Right forelimb (tissue), 1 donor: ENCODE measurements at regions not wholly inside any gene's neighbourhood (a gene's known extent, or its start where the extent isn't known, plus 50 kb on each side); places are given as distances from the start of the nearest gene placed in this dataset.
"Not testable (repeated sequence)": the region's sequence is repeated elsewhere in the genome, so short reads cannot be mapped to it uniquely, and the experiment has no call there.

Experiments
- DNase-seq: peaks from one replicate; pipeline ENCODE4 v3.0.0-alpha.2; 2018

DNA sequence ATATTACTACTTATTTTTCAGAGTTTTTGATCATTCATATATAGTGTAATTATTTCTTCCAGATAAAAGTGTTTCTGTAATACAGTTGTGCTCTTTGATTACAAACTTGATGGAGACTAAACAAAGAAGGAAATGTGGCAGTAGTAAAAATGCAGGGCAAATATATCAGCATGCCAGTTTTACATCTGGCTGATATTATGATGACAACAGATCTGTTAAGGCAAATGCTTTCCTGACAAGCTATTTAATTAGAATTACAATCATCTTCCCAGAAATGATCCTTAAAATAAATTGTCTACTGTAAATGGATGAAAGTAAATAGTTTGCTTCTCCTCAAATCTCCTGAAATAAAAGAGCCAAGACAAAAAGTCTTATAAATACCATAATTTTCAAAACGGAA lies 1659.8 kb downstream of the BRINP3 start:
- DNase-seq = no peak

DNA sequence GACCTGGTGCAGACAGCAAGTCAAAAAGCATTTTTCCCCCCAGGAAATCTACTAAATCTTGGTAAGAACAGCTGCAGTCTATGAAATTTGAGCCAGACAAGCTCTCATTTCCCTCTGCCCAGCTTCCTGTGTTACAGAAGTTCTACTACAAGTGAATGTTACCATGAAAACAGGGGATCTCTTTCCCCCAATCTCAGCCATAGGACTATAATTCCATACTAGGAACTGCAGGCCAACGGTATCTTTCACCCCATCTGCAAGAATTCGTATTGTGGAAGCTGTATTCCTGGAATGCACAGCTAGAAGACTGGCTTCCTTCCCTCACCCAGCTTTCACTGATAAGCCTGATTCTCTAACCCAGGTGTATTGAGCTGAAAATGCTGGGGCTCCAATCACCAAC lies 1655.4 kb downstream of the BRINP3 start:
- DNase-seq = no peak

DNA sequence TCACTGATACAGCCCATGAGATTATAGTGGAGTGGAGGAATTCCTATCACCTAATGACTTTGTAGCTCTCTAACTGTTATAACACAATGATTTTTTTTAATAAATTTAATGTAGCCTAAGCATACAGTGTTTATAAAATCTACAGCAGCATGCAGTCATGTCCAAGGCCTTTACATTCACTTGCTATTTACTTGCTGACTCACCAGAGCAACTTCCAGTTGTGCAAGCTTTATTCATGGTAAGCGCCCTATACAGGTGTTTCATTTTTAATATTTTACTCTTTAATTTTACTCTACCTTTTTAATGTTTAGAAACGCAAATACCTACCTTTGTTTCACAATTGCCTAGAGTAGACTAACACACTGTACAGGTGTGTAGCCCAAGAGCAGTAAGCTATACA lies 1652.2 kb downstream of the BRINP3 start:
- no peak for DNase-seq

DNA sequence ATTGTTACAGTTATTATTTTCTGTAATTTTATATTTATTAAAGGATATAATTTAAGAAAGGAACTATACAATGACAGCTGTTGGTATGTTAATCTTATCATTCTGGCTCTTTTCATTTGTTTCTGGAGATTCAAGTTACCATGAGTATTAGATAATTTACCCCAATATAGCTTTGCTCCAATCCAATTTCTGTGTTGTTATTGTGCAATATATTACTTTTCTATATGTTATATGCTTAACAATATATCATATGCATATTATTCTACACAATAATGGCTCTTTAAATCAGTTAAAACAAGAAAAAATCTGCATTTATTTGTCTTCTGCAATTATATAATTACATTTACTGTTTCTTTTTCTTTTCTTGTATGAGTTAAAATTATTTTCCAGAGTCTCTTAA lies 1650.9 kb downstream of the BRINP3 start:
- DNase-seq = no peak

DNA sequence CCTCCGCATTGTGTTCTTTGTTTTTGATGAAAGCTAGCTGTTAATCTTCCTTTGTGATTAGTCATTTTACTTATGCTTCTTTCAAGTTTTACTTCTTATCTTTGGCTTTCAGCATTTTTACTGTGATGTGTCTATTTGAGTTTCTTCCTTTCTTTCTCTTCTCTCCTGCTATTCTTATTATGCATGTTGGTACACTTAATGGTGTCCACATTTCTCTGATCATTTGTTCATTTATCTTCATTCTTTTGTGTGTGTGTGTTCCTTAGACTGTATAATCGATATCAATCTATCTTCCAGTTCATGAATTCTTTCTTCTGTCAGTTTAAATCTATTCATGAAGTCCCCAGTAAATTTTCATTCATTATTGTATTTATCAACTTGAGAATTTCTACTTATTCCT lies 1650.3 kb downstream of the BRINP3 start:
- no peak for DNase-seq

DNA sequence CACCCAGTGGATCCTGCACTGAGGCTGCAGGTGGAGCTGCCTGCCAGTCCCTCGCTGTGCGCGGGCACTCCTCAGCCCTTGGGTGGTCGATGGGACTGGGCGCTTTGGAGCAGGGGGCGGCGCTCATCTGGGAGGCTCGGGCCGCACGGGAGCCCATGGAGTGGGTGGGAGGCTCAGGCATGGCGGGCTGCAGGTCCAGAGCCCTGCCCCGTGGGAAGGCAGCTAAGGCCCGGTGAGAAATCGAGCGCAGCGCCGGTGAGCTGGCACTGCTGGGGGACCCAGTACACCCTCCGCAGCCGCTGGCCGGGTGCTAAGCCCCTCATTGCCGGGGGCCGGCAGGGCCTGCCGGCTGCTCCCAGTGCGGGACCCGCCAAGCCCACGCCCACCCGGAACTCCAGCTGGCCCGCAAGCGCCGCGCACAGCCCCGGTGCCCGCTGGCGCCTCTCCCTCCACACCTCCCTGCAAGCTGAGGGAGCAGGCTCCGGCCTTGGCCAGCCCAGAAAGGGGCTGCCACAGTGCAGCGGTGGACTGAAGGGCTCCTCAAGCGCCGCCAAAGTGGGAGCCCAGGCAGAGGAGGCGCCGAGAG lies 1636.5 kb downstream of the BRINP3 start:
- not testable (repeated sequence) for DNase-seq

DNA sequence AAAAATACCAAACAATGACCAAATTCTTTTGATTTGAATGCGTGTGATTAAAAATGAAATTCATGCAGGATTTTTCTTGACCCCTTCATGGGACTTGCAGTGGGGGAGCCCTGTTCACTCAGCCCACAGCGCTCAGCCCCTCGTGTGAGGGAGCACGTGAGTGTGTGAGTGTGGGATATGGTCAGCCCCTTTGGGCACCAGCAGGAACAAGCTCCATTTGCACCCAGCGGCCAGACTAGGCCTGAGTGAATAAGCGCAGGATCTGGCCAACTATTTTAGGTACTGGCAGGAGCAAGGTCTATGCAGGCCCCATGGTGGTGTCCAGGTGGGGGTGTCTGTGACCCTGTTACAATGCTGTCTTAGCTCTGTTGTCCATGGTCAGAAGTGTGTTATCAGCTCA lies 1631.2 kb downstream of the BRINP3 start:
- no peak for DNase-seq

DNA sequence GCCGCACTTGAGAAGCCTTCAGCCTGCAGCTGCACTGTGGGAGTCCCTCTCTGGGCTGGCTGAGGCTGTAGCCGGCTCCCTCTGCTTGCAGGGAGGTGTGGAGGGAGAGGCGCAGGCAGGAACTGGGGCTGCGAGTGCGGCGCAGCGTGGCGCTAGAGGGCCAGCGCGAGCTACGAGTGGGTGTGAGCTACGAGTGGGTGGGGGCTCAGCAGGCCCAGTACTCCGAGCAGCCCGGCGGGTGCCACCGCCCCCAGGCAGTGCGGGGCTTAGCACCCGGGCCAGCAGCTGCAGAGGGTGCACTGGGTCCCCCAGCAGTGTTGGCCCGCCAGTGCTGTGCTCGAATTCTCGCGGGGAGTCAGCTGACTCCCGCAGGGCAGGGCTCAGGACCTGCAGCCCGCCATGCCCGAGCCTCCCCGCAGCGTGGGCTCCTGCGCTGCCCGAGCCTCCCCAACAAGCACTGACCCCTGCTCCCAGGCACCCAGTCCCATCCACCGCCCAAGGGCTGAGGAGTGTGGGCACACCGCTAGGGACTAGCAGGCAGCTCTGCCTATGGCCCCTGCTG lies 1620.1 kb downstream of the BRINP3 start:
- DNase-seq = no peak

DNA sequence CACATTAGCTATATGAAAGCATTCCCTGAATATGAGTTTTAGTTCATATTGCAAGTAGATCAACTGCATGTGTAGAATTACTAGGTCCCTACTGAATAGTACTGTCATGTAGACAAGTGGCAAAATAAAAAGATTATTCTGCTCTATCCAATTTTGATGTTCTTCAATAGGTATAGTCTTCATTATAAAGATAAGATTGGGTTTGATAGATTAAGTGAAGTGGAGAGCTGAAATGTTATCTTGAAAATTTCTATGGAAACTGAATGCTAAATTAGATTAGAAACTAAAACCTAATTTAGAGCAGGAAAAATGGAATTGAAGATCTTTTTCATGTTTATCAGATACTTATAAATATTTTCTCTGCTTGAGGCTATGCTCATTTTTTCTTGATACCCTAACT lies 1610.0 kb downstream of the BRINP3 start:
- no peak for DNase-seq

DNA sequence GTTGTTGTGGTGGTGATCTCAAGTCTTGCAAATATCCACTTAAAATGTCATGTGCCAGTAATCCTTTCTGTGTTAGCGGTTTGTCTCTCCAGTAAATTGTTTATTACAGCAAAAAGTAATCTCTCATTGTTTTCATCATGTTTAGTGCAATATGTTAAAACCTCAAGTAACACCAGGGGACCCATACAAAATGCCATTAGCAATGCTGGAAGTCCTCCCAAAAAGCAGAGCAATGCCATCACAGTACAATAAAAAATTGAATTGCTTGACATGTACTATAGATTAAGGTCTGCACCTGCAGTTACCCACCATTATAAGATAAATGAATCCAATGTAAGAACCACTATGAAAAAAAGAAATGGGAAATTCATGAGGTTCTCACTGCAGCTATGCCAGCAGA lies 1606.5 kb downstream of the BRINP3 start:
- no peak for DNase-seq

DNA sequence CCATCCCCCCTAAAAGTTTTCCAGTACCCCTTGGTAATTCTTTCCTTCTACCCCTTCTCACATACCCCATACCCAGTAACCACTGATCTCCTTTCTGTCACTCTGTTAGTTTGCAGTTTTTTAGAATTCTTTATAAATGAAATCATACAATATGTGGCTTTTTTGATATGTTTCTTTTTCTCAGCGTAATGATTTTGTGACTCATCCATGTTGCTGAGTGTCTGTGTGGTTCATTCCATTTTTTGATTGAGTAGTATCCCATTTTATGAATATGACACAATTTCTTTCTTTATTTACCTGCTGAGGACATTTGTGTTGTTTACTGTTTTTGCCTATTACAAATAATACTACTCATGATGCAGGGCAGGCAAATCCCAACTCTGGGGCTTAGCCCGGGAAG lies 1605.3 kb downstream of the BRINP3 start:
- DNase-seq = no peak

DNA sequence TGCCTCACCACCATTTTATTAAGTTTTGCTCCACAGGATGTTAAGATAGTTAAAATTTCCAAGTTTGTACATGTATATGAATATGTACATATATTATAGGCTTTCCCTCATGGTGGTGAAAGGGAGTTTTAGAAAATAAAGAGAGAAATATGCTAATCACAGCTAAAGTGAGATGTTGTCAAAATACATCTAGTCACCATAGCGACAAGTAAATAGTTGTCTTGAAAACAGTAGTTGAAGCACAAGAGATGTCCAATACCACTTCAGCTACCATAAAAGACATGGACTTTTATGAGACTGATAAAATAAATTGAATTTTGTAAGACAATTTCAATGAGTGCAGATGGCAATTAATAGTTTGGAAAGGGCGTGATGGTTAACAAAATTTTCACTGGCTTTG lies 1600.0 kb downstream of the BRINP3 start:
- no peak for DNase-seq

DNA sequence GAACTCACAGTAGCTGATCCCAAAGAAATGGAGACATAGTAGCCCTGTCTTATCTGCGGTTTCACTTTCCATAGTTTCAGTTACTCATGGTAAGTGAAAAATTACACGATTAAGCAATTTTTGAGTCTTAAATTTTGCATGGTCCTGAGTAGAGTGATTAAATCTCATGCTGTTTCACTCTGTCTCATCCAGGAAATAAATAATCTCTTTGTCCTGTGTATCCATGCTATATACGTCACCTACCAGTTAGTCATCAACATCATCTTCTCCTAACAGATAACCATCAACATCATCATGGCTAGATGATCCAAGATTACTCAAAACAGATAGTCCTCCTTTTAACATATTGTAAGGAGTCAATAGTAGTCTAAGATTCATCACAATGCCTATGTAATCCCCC lies 1589.3 kb downstream of the BRINP3 start:
- no peak for DNase-seq

DNA sequence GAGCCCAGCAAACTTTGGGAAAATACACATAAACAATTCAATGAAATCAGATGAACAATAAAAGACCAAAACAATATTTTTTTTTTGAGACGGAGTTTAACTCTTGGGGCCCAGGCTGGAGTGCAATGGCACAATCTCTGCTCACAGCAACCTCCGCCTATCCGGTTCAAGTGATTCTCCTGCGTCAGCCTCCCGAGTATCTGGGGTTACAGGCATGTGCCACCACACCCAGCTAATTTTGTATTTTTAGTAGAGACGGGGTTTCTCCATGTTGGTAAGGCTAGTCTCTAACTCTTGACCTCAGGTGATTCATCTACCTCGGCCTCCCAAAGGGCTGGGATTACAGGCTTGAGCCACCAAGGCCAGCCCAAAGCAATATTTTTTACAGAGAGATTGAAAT lies 1588.5 kb downstream of the BRINP3 start:
- DNase-seq = no peak

DNA sequence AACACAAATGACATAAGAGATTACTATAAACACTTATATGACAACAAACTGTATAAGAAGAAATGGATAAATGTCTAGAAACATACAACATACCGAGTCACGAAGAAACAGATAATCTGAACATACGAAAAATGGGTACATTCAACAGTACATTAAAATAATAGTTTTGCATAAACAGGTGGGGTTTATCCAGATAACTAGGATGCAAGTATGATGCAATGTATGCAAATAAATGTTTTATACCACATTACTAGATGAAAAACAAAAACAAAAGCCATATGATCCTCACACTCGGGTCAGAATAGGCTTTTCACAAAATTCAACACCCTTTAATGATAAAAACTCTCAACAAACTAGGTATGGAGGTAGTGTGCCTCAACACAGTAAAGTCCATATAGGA lies 1585.7 kb downstream of the BRINP3 start:
- DNase-seq = no peak

DNA sequence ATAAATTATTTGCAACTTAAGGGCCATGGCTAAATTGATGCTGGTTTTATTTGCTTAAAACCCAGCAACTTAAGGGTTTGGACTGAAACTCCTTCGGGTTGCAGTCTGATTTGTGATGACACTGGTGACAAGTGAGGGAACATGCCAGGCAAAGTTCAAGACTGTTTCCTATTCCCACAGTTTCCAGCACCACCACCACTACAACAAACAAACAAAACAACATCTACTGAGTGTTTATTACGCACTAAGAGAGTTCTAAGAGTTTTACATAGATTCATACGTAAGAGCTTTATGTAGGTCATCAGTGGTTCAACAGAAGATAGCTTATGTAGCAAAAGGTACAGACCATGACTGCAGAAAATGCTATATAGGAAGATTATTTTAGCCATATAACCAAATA lies 1582.1 kb downstream of the BRINP3 start:
- DNase-seq = no peak

DNA sequence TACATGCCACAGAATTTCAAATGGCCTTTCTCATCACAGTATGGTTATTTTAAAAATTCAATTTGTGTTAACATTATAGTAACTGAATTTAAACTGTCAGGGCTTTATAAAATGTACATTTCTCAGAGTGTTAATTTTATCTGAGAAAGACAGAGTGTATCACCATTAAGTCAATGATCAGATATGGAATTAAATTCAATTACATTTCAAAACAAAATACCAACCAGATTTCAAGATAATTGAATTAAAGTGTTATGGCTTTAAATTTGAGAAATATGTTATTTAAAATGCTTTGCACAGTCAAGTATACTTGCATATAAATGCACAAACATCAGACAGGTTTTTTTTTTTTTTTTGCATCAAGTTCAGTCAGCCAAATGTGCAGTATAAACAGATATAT lies 1574.4 kb downstream of the BRINP3 start:
- no peak for DNase-seq

DNA sequence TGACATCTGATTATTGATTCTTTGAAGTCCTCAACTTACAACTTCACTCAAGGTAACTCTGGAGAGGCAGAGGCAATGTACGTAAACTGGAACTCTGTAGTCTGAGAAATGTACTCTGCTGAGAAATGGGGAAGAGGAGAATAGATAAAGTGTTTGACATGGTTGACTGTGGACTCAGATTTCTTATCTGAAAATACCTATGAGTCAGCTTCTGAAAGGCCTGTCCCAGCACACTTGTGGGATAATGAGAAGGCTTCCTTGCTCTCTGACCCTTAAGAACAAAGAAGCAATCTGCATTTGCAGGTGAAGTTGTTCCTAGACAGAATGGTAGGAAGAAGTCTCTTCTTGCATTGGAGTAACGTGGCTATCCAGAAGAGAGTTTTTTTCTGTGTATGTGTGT lies 1573.5 kb downstream of the BRINP3 start:
- DNase-seq = no peak

DNA sequence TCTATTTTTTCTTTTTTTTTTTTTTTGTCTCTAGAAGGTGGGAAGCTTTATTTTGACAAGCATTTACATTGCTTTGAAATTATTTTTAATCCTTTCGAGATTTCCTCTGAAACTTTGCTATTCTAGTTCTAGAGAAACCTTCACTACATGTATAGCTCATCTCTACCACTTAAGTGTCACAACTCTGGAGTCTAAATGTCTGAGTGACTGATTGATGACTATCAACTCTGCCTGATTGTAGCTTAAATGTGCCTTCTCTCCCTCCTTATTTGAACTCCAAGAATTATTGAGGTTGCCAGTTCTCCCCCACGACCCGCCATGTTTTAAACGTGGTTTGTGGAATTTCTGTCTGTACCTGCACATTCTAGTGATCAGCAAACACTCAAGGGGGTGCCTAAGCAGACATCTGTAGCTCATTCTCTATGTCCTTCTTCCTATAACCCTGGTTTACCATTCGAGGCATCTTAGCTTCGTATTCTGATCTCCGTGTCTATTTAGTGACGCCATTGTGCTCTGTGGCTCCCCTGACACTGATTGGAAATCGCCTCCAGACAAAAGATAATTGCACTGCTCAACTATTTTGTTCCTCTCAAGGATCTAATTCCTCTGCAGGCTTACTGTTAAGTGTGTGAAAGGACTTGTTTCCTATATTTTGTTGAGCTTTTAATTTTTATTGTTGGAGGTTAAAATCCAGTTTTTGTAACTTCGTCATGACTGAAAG lies 1570.6 kb downstream of the BRINP3 start:
- DNase-seq = no peak

DNA sequence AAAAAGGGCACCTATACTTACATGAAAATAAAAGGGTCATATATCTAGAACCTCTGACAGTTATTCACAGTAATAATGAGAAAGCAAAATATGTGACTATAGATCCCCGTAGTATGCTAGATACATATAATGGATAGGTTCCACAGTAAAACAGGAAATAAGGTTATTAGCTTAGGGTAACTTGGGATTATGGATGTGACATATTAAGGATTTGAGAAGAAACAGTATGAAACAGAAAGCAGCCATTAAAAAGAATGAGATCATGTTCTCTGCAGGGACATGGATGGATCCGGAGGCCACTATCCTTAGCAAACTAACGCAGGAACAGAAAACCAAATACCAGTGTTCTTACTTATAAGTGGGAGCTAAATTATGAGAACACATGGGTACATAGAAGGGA lies 1547.3 kb downstream of the BRINP3 start:
- DNase-seq = no peak

DNA sequence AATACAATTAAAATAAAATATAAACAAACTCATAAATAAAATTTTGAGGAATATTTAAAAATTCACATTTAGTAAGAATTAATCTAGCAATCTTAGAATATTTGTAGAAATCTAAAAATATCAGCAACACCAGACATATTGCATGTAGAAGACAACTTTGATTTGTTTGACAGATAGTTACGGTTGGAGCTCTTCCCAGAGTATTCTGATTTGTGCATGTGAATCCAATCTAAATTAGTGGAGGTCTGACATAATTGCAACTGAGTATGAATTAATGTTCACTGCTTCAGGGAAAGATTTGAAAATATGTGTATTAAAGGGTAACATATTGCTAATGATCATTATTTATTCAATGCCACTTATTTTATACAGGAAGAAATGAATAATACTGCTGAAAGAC lies 1546.2 kb downstream of the BRINP3 start:
- no peak for DNase-seq

DNA sequence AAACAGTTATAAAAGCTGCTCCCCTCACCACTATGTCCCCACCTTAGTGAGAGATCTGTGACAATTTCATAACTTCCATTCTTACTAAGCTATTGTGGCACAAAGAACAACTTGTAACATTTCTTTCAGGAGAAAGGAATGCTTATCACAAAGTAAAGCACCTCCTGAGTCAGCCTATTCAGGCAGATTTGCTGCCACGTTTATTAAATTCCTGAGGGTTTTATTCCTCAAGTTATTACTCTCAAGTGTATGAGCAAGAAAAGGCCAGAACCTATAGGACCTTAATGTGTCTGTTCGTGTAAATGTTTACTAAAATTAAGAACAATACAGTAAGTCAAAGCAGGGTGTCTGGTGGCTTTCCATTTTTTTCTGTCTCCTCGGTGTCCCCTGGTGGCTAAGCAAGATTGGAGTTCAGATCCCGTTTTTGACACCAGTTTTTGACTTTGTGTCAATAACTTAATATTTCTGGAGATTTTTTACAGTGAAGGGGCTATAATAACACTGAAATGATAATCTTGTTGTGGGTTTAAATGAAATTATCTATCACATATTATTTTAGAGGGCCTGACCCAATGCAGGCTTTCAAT lies 1539.6 kb downstream of the BRINP3 start:
- no peak for DNase-seq

DNA sequence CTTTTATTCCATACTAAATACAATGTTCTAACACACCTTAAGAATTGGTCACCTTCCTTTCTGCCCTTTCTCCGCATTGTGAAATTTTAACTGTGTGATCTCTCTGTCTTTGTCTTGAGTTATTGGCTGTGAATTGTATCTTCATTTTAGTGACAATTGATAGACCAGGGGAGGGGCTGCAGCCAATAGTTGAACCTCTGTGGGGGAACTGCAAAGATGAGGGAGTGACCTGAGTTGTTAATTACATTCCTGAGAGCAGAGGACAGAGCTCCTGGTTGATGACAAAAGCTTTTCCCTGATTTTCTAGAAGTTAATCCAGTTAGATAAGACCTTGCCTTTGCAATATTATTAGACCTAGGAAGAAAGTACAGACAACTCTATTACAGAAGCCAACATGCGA lies 1535.7 kb downstream of the BRINP3 start:
- DNase-seq = no peak

DNA sequence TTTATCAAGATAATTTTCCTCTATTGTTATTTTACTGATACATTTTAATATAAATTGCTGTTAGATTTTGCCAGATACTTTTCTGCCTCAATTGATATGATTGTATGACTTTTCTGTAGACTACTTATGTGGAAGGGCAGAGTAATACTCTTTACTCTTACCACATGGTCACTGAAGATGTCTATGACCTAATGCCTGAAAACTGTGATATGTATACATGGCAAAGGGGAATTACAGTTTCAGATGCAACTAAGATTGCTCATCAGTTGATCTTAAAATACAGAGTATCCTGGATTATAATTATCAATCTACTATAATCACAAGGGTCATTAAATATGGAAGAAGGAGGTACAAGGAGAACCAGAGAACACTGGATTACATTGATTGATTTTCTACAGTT lies 1528.0 kb downstream of the BRINP3 start:
- DNase-seq = no peak
